ENCODE measurements at regions not wholly inside any gene's neighbourhood (a gene's known extent, or its start where the extent isn't known, plus 50 kb on each side); places are given as distances from the start of the nearest gene placed in this dataset.
A peak's percentile ranks its signal among the peaks of the same experiment; 100 is the strongest.

GRCh38 chr14:89707086-89707485 lies 247.4 kb downstream of the EFCAB11 start:
- no peak for TF ChIP-seq ZFX (IDR thresholded peaks at IDR 0.05; ENCODE audit: borderline replicate concordance)
- no peak for TF ChIP-seq CTCF (IDR thresholded peaks at IDR 0.05)
- H3K27ac ChIP-seq: no peak overlapping the region

DNA sequence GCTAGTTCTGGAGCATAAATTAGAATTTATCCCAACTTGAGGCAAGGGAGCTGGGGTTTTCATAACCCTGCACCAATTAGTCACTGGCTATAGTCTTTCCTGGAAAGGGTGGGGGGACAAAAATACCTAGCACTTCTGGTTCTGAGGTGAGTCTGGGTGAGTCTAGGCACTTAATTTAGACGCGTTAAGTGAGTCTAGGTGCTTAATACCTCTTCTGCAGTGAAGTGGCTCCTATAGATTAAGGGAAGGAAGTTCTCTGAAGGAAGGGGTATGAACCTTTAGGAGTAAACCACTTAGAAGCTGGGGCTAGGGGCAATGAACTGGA lies 251.7 kb downstream of the EFCAB11 start:
- TF ChIP-seq ZFX (IDR thresholded peaks at IDR 0.05; ENCODE audit: borderline replicate concordance) (no peak), CTCF (IDR thresholded peaks at IDR 0.05) (no peak)

DNA sequence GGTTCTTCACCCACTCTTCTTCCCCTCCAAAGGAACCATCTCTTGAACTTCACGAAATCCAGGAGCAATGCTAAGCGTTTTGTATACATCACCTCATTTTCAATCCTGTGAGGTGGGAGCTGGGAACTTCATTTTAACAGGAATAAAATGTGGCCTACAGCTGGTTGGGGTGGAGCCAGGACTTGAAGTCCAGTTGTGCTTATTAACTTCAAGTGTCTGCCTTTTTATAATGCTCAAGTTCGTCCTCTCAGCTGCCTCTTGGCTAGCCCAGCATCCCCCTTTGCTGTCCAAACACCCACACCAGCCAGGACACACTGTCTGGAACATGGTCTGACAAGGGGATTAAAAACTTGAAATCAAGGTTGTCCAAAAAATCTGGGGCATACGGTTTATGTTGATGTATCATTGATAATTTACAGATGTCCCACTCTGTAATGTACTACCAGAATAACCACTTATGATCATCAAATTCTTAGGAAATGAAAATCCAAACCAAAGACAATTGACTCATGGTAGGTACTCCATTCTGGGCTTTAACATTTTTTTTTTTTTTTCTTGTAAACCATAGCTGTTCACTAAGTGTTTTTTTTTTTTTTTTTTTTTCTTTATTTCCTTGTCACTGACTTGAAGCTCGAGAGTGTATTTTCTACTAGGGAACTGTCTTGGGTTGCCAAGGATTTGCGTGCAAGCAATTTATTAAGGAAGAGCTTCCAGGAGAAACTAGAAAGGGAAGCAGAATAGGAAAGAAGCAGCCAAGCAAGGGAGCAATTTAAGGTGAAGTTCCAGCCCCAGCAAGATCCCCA lies 252.3 kb downstream of the EFCAB11 start:
- peak overlapping the region; percentile 66 for H3K27ac ChIP-seq
- TF ChIP-seq ZFX (IDR thresholded peaks at IDR 0.05; ENCODE audit: borderline replicate concordance) (no peak), CTCF (IDR thresholded peaks at IDR 0.05) (no peak)

More for the DNA sequence above, 251.7 kb downstream of the EFCAB11 start:
- H3K27ac ChIP-seq: no peak overlapping the region

GRCh38 chr14:89701211-89702043 lies 253.1 kb downstream of the EFCAB11 start:
- no peak for TF ChIP-seq ZFX (IDR thresholded peaks at IDR 0.05; ENCODE audit: borderline replicate concordance)
- H3K27ac ChIP-seq: peak overlapping the region; percentile 66

DNA sequence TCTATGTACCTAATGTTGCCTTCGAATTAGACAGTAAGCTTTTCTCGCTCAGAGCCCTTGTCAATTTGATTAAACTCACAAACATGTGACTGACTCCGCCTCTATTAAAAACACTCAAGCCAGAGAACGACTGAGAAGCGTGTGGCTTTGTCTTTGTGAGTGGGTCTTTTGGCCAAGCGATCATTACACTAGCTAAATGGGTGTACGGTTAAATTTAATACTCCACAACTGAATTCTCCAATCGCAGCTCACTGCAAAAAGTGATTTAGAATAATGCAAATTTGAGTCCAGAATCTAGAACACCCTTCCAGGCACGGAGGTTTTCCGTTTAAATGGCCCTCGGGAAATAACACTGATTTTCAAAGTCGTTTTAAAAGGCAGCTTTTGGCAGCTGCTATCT lies 253.7 kb downstream of the EFCAB11 start:
- H3K27ac ChIP-seq: peak overlapping the region; percentile 66
- no peak for TF ChIP-seq ZFX (IDR thresholded peaks at IDR 0.05; ENCODE audit: borderline replicate concordance)
- TF ChIP-seq CTCF (IDR thresholded peaks at IDR 0.05): no peak

DNA sequence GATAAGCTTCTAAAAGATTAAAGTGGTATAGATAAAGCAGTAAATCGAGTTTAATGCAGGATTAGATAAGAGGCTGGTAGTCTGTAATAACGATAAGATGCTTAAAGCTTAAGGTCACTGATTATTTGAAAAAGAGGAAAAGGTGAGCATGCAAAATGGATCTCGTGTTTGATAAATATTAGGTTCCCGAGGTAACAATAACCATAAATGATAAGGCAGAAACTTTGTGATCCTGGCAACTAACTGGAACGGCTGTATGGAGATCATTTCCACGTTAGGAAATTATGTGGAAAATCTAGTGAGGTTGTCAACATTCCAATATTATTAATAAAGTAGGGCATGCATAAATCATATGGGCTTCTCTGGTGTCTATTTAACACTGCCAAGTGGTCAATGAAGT lies 255.5 kb downstream of the EFCAB11 start:
- TF ChIP-seq ZFX (IDR thresholded peaks at IDR 0.05; ENCODE audit: borderline replicate concordance) (no peak), CTCF (IDR thresholded peaks at IDR 0.05) (no peak)
- H3K27ac ChIP-seq: no peak overlapping the region

DNA sequence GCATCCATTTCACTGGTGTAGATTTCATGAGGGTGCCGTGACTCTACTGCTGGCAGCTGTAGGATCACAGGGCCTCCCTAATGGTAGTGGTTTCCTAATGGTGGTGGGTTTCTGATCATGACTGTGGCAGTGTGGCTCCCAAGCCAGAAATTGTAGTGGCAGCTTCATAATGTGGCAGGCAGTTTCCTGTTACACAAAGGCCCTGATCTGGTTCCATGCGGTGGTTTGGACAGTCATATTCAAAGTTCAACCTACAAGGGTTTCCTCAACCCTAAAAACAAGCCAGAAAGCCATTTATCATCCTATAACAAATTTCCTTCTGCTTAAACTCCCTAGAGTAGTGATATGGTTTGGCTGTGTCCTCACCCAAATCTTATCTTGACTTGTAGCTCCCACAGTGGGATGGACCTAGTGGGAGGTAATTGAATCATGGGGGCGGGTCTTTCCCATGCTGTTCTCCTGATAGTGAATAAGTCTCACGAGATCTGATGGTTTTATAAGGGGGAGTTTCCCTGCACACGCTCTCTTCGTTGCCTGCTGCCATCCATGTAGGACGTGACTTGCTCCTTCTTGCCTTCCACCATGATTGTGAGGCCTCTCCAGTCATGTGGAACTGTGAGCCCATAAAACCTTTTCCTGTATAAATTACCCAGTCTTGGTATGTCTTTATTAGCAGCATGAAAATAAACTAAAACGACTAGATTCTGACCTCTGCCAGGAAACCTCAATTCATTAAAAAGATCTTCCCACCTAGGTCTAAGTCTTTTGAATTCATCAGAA lies 257.1 kb downstream of the EFCAB11 start:
- H3K27ac ChIP-seq: no peak overlapping the region
- TF ChIP-seq CTCF (IDR thresholded peaks at IDR 0.05) (no peak), ZFX (IDR thresholded peaks at IDR 0.05; ENCODE audit: borderline replicate concordance) (no peak)
